DMS79 treated with DMSO at 0.1 percent for 48 hours (cell line): ENCODE measurements at regions not wholly inside any gene's neighbourhood (a gene's known extent, or its start where the extent isn't known, plus 50 kb on each side); places are given as distances from the start of the nearest gene placed in this dataset.
"Not testable (repeated sequence)": the region's sequence is repeated elsewhere in the genome, so short reads cannot be mapped to it uniquely, and the experiment has no call there.

Experiments used
- DNase-seq: peaks from one replicate; lab custom pipeline; 2025; lab: John Stamatoyannopoulos, UW

- DNase-seq, result no peak
Observed at GRCh38 chr3:187536185-187536584, 134.0 kb downstream of the SST start.

- DNase-seq, result no peak
Observed at GRCh38 chr3:187533797-187534196, 136.4 kb downstream of the SST start.

- DNase-seq, result no peak
Observed at GRCh38 chr3:187531831-187532230, 138.4 kb downstream of the SST start.

GRCh38 chr3:187522890-187523289 is 147.3 kb downstream of the SST start:
- DNase-seq, result no peak

- DNase-seq, result no peak
Observed at GRCh38 chr3:187522293-187522692, 147.9 kb downstream of the SST start.

GRCh38 chr3:187521546-187521945 is 148.6 kb downstream of the SST start:
- no peak for DNase-seq

GRCh38 chr3:187520027-187520945 is 149.9 kb downstream of the SST start:
- no peak for DNase-seq

GRCh38 chr3:187519428-187519890 is 150.7 kb downstream of the SST start:
- no peak for DNase-seq

GRCh38 chr3:187518616-187519015 is 150.4 kb downstream of the RTP4 start:
- no peak for DNase-seq

GRCh38 chr3:187518207-187518606 is 150.0 kb downstream of the RTP4 start:
- DNase-seq, result no peak

GRCh38 chr3:187516446-187517185 is 148.4 kb downstream of the RTP4 start:
- no peak for DNase-seq

GRCh38 chr3:187507905-187508304 is 139.7 kb downstream of the RTP4 start:
- no peak for DNase-seq

GRCh38 chr3:187507266-187507665 is 139.1 kb downstream of the RTP4 start:
- no peak for DNase-seq

GRCh38 chr3:187504435-187504834 is 136.2 kb downstream of the RTP4 start:
- DNase-seq, result no peak

GRCh38 chr3:187498211-187498724 is 130.1 kb downstream of the RTP4 start:
- no peak for DNase-seq

GRCh38 chr3:187497052-187497451 is 128.9 kb downstream of the RTP4 start:
- peak; percentile 10 for DNase-seq

- not testable (repeated sequence) for DNase-seq
Observed at GRCh38 chr3:187494056-187494455, 125.9 kb downstream of the RTP4 start.

GRCh38 chr3:187491371-187491770 is 123.2 kb downstream of the RTP4 start:
- no peak for DNase-seq

GRCh38 chr3:187490366-187490765 is 122.2 kb downstream of the RTP4 start:
- no peak for DNase-seq

GRCh38 chr3:187484547-187485295 is 116.5 kb downstream of the RTP4 start:
- DNase-seq, result no peak

- DNase-seq, result no peak
Observed at GRCh38 chr3:187481426-187481825, 113.2 kb downstream of the RTP4 start.

GRCh38 chr3:187475613-187476012 is 107.4 kb downstream of the RTP4 start:
- DNase-seq, result not testable (repeated sequence)
